ENCODE measurements at regions not wholly inside any gene's neighbourhood (a gene's known extent, or its start where the extent isn't known, plus 50 kb on each side); places are given as distances from the start of the nearest gene placed in this dataset.

DNA sequence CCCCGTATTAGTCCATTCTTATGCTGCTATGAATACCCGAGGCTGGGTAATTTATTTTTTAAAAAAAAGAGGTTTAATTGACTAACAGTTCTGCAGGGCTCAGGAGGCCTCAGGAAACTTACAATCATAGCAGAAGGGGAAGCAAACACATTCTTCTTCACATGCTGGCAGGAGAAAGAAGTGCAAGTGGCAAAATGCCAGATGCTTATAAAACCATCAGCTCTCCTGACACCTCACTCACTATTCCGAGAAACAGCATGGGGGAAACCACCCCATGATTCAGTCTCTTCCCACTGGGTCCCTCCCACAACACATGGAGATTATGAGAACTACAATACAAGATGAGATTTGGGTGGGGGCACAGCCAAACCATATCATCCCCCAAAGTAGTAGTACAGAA is 2148.5 kb upstream of the PIK3C3 start:
- H3K27ac ChIP-seq (ENCODE audit: low read depth, low read length), result no peak overlapping the region
- H3K4me3 ChIP-seq (ENCODE audit: insufficient read depth, low read length, poor library complexity, severe bottlenecking), result no peak overlapping the region
- H3K9me2 ChIP-seq (replicated peaks; ENCODE audit: insufficient read depth, low read length), result no peaks in the 10 kb centered on the region
- no peak overlapping the region for H2AFZ ChIP-seq (ENCODE audit: low read depth, low read length, severe bottlenecking)
- H3K79me2 ChIP-seq (ENCODE audit: insufficient read depth, low read length), result no peaks in the 10 kb centered on the region
- H3F3A ChIP-seq (ENCODE audit: insufficient read depth), result peaks cover 18% of the 10 kb centered on the region
- H3K9ac ChIP-seq (ENCODE audit: low read length), result no peak overlapping the region
- no peak for TF ChIP-seq CTCF (IDR thresholded peaks at IDR 0.05; ENCODE audit: insufficient read depth, low read length, poor library complexity, severe bottlenecking)
- no peak for TF ChIP-seq EZH2phosphoT487 (conservative IDR thresholded peaks at IDR 0.05; ENCODE audit: low read length)
- H3K27me3 ChIP-seq (ENCODE audit: low read length), result no peaks in the 10 kb centered on the region
- peaks cover 25% of the 10 kb centered on the region; the same call in 1 of the 2 replicates for H3K9me3 ChIP-seq (ENCODE audit: insufficient read depth, low read length)
- no peaks in the 10 kb centered on the region for H4K20me1 ChIP-seq (ENCODE audit: low read depth, low read length)
- no peaks in the 10 kb centered on the region for H3K36me3 ChIP-seq (ENCODE audit: low read length)
- H3K4me2 ChIP-seq (ENCODE audit: low read depth, low read length, poor library complexity, severe bottlenecking), result no peak overlapping the region

- no peaks in the 10 kb centered on the region for H3K36me3 ChIP-seq (ENCODE audit: low read length)
- H3F3A ChIP-seq (ENCODE audit: insufficient read depth), result peaks cover 24% of the 10 kb centered on the region
- H2AFZ ChIP-seq (ENCODE audit: low read depth, low read length, severe bottlenecking), result no peak overlapping the region
- H3K9ac ChIP-seq (ENCODE audit: low read length), result no peak overlapping the region
- no peaks in the 10 kb centered on the region for H3K27me3 ChIP-seq (ENCODE audit: low read length)
- no peak overlapping the region for H3K4me3 ChIP-seq (ENCODE audit: insufficient read depth, low read length, poor library complexity, severe bottlenecking)
- no peak for TF ChIP-seq EZH2phosphoT487 (conservative IDR thresholded peaks at IDR 0.05; ENCODE audit: low read length)
- H4K20me1 ChIP-seq (ENCODE audit: low read depth, low read length), result no peaks in the 10 kb centered on the region
- peaks cover 34% of the 10 kb centered on the region; the same call in 1 of the 2 replicates for H3K9me3 ChIP-seq (ENCODE audit: insufficient read depth, low read length)
- H3K4me2 ChIP-seq (ENCODE audit: low read depth, low read length, poor library complexity, severe bottlenecking), result no peak overlapping the region
- H3K27ac ChIP-seq (ENCODE audit: low read depth, low read length), result no peak overlapping the region
- no peaks in the 10 kb centered on the region for H3K9me2 ChIP-seq (replicated peaks; ENCODE audit: insufficient read depth, low read length)
- H3K79me2 ChIP-seq (ENCODE audit: insufficient read depth, low read length), result no peaks in the 10 kb centered on the region
Measured at GRCh38 chr18:39805218-39805617, 2149.8 kb upstream of the PIK3C3 start.

GRCh38 chr18:39802648-39803229 is 2152.3 kb upstream of the PIK3C3 start:
- peaks cover 36% of the 10 kb centered on the region; the same call in 1 of the 2 replicates for H3K9me3 ChIP-seq (ENCODE audit: insufficient read depth, low read length)
- H3K27me3 ChIP-seq (ENCODE audit: low read length), result no peaks in the 10 kb centered on the region
- no peaks in the 10 kb centered on the region for H3K79me2 ChIP-seq (ENCODE audit: insufficient read depth, low read length)
- H3K4me2 ChIP-seq (ENCODE audit: low read depth, low read length, poor library complexity, severe bottlenecking), result no peak overlapping the region
- no peak overlapping the region for H3K27ac ChIP-seq (ENCODE audit: low read depth, low read length)
- no peak overlapping the region for H3K4me3 ChIP-seq (ENCODE audit: insufficient read depth, low read length, poor library complexity, severe bottlenecking)
- no peak overlapping the region for H3K9ac ChIP-seq (ENCODE audit: low read length)
- H2AFZ ChIP-seq (ENCODE audit: low read depth, low read length, severe bottlenecking), result no peak overlapping the region
- no peak for TF ChIP-seq EZH2phosphoT487 (conservative IDR thresholded peaks at IDR 0.05; ENCODE audit: low read length)
- no peak for TF ChIP-seq CTCF (IDR thresholded peaks at IDR 0.05; ENCODE audit: insufficient read depth, low read length, poor library complexity, severe bottlenecking)
- no peaks in the 10 kb centered on the region for H3K9me2 ChIP-seq (replicated peaks; ENCODE audit: insufficient read depth, low read length)
- peaks cover 24% of the 10 kb centered on the region for H3F3A ChIP-seq (ENCODE audit: insufficient read depth)
- no peaks in the 10 kb centered on the region for H3K36me3 ChIP-seq (ENCODE audit: low read length)
- H4K20me1 ChIP-seq (ENCODE audit: low read depth, low read length), result no peaks in the 10 kb centered on the region

DNA sequence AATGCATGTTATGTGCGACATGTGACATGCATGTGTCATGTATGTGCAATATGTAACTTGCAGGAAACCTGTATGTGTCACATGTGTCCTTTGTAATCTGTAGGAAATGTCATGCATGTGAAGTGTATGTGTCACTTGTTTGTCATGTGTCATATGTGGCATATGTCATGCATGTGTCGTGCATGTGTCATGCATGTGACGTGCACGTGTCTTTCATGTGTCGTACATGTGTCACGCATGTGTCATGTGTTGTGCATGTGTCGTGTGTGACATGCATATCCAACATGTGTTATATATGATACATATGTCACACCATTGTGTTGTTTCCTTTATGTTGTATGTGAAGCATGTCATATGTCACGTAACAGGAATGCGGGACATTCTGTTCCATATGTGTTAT is 2153.2 kb upstream of the PIK3C3 start:
- Histone ChIP-seq H4K20me1 (ENCODE audit: low read depth, low read length) (no peaks in the 10 kb centered on the region), H3K4me3 (ENCODE audit: insufficient read depth, low read length, poor library complexity, severe bottlenecking) (no peak overlapping the region), H2AFZ (ENCODE audit: low read depth, low read length, severe bottlenecking) (no peak overlapping the region), H3K79me2 (ENCODE audit: insufficient read depth, low read length) (no peaks in the 10 kb centered on the region), H3K9ac (ENCODE audit: low read length) (no peak overlapping the region), H3K36me3 (ENCODE audit: low read length) (no peaks in the 10 kb centered on the region), H3K27me3 (ENCODE audit: low read length) (no peaks in the 10 kb centered on the region), H3K9me2 (replicated peaks; ENCODE audit: insufficient read depth, low read length) (no peaks in the 10 kb centered on the region), H3K9me3 (ENCODE audit: insufficient read depth, low read length) (peaks cover 36% of the 10 kb centered on the region; the same call in 1 of the 2 replicates), H3F3A (ENCODE audit: insufficient read depth) (peaks cover 24% of the 10 kb centered on the region), H3K4me2 (ENCODE audit: low read depth, low read length, poor library complexity, severe bottlenecking) (no peak overlapping the region), H3K27ac (ENCODE audit: low read depth, low read length) (no peak overlapping the region)
- TF ChIP-seq CTCF (IDR thresholded peaks at IDR 0.05; ENCODE audit: insufficient read depth, low read length, poor library complexity, severe bottlenecking), result no peak

All from SU-DHL-6 (cell line).